ENCODE measurements at regions not wholly inside any gene's neighbourhood (a gene's known extent, or its start where the extent isn't known, plus 50 kb on each side); places are given as distances from the start of the nearest gene placed in this dataset.
"Not testable (repeated sequence)": the region's sequence is repeated elsewhere in the genome, so short reads cannot be mapped to it uniquely, and the experiment has no call there.

- not testable (repeated sequence) for H3K9ac ChIP-seq; H3K9me3 Mint-ChIP-seq; H3K27me3 ChIP-seq; H3K27ac ChIP-seq; H4K20me1 ChIP-seq (ENCODE audit: low read depth); H3K4me2 ChIP-seq; H3K4me1 ChIP-seq; H3K4me3 ChIP-seq; DNase-seq (ENCODE audit: low spot score); H3K4me3 Mint-ChIP-seq; H3K79me2 ChIP-seq (ENCODE audit: low read depth); H3F3A ChIP-seq (ENCODE audit: low read depth); H2AFZ ChIP-seq (replicated peaks); H3K27ac Mint-ChIP-seq; H3K4me1 Mint-ChIP-seq; H3K36me3 Mint-ChIP-seq; H3K36me3 ChIP-seq; H3K27me3 Mint-ChIP-seq (ENCODE audit: insufficient read depth, low read depth); H3K9me3 ChIP-seq (ENCODE audit: low read depth)
Measured at GRCh38 chr1:83151167-83151898, 847.6 kb downstream of the TTLL7 start.

- not testable (repeated sequence) for H3K4me3 Mint-ChIP-seq; H3K27ac Mint-ChIP-seq; H3K27me3 Mint-ChIP-seq (ENCODE audit: insufficient read depth, low read depth); H3K27ac ChIP-seq; DNase-seq (ENCODE audit: low spot score); H2AFZ ChIP-seq (replicated peaks); H3K27me3 ChIP-seq; H3K4me1 ChIP-seq; H3K36me3 ChIP-seq; H3K9me3 ChIP-seq (ENCODE audit: low read depth); H3K9me3 Mint-ChIP-seq; H3K4me1 Mint-ChIP-seq; H3F3A ChIP-seq (ENCODE audit: low read depth); H3K4me3 ChIP-seq; H3K9ac ChIP-seq; H3K79me2 ChIP-seq (ENCODE audit: low read depth); H4K20me1 ChIP-seq (ENCODE audit: low read depth); H3K36me3 Mint-ChIP-seq; H3K4me2 ChIP-seq
Measured at GRCh38 chr1:83150479-83150878, 848.5 kb downstream of the TTLL7 start.

- H2AFZ ChIP-seq (replicated peaks); H3K27me3 ChIP-seq; H3K27ac Mint-ChIP-seq; H3K9ac ChIP-seq; H3K9me3 ChIP-seq (ENCODE audit: low read depth); H3K79me2 ChIP-seq (ENCODE audit: low read depth); H3K36me3 Mint-ChIP-seq; H3F3A ChIP-seq (ENCODE audit: low read depth); H3K4me2 ChIP-seq; H3K4me3 ChIP-seq; H3K4me1 ChIP-seq; H3K27me3 Mint-ChIP-seq (ENCODE audit: insufficient read depth, low read depth); H3K27ac ChIP-seq; H3K4me1 Mint-ChIP-seq; DNase-seq (ENCODE audit: low spot score); H3K9me3 Mint-ChIP-seq; H4K20me1 ChIP-seq (ENCODE audit: low read depth); H3K36me3 ChIP-seq; H3K4me3 Mint-ChIP-seq: not testable (repeated sequence)
Measured at GRCh38 chr1:83145820-83146219, 853.1 kb downstream of the TTLL7 start.

GRCh38 chr1:83142802-83143201 lies 856.1 kb downstream of the TTLL7 start:
- not testable (repeated sequence) for H3K4me2 ChIP-seq; H3K9ac ChIP-seq; H3F3A ChIP-seq (ENCODE audit: low read depth); H3K27ac Mint-ChIP-seq; DNase-seq (ENCODE audit: low spot score); H3K4me3 Mint-ChIP-seq; H3K4me1 ChIP-seq; H3K79me2 ChIP-seq (ENCODE audit: low read depth); H3K9me3 ChIP-seq (ENCODE audit: low read depth); H3K27me3 Mint-ChIP-seq (ENCODE audit: insufficient read depth, low read depth); H3K9me3 Mint-ChIP-seq; H2AFZ ChIP-seq (replicated peaks); H3K4me3 ChIP-seq; H3K27me3 ChIP-seq; H3K27ac ChIP-seq; H3K4me1 Mint-ChIP-seq; H4K20me1 ChIP-seq (ENCODE audit: low read depth); H3K36me3 ChIP-seq; H3K36me3 Mint-ChIP-seq

- H3K36me3 Mint-ChIP-seq; H3K4me3 Mint-ChIP-seq; DNase-seq (ENCODE audit: low spot score); H4K20me1 ChIP-seq (ENCODE audit: low read depth); H3K9ac ChIP-seq; H3K27me3 Mint-ChIP-seq (ENCODE audit: insufficient read depth, low read depth); H2AFZ ChIP-seq (replicated peaks); H3K9me3 ChIP-seq (ENCODE audit: low read depth); H3K27ac Mint-ChIP-seq; H3K27ac ChIP-seq; H3K36me3 ChIP-seq; H3K4me1 Mint-ChIP-seq; H3K4me2 ChIP-seq; H3K4me1 ChIP-seq; H3K9me3 Mint-ChIP-seq; H3K4me3 ChIP-seq; H3K27me3 ChIP-seq; H3F3A ChIP-seq (ENCODE audit: low read depth); H3K79me2 ChIP-seq (ENCODE audit: low read depth): not testable (repeated sequence)
Measured at GRCh38 chr1:83135524-83136157, 863.3 kb downstream of the TTLL7 start.

GRCh38 chr1:83134322-83135014 lies 864.5 kb downstream of the TTLL7 start:
- not testable (repeated sequence) for H3K79me2 ChIP-seq (ENCODE audit: low read depth); H3K27me3 ChIP-seq; H3K27me3 Mint-ChIP-seq (ENCODE audit: insufficient read depth, low read depth); H3K4me3 ChIP-seq; DNase-seq (ENCODE audit: low spot score); H3K9me3 ChIP-seq (ENCODE audit: low read depth); H3K36me3 ChIP-seq; H3K27ac Mint-ChIP-seq; H3K4me3 Mint-ChIP-seq; H3K4me2 ChIP-seq; H3K9me3 Mint-ChIP-seq; H3K4me1 ChIP-seq; H4K20me1 ChIP-seq (ENCODE audit: low read depth); H3F3A ChIP-seq (ENCODE audit: low read depth); H3K36me3 Mint-ChIP-seq; H3K4me1 Mint-ChIP-seq; H2AFZ ChIP-seq (replicated peaks); H3K27ac ChIP-seq; H3K9ac ChIP-seq
